ENCODE measurements at regions not wholly inside any gene's neighbourhood (a gene's known extent, or its start where the extent isn't known, plus 50 kb on each side); places are given as distances from the start of the nearest gene placed in this dataset.

- no peak for DNase-seq
- intact Hi-C loops (cut with DNase I): no loop called here
- Histone ChIP-seq H3K4me3 (no peak overlapping the region), H3K4me1 (peaks cover 12% of the 10 kb centered on the region), H3K9me3 (no peaks in the 10 kb centered on the region), H3K36me3 (no peaks in the 10 kb centered on the region), H3K27ac (no peak overlapping the region), H3K27me3 (ENCODE audit: low read depth) (no peaks in the 10 kb centered on the region)
- ATAC-seq: no peak
- TF ChIP-seq CTCF (IDR thresholded peaks at IDR 0.05): no peak
Measured at GRCh38 chr5:173733021-173733420, 116.6 kb upstream of the BOD1 start.

GRCh38 chr5:173733425-173733824 lies 117.0 kb upstream of the BOD1 start:
- DNase-seq (no peak), ATAC-seq (no peak)
- Histone ChIP-seq H3K9me3 (no peaks in the 10 kb centered on the region), H3K4me1 (peaks cover 8% of the 10 kb centered on the region), H3K27me3 (ENCODE audit: low read depth) (no peaks in the 10 kb centered on the region), H3K27ac (no peak overlapping the region), H3K36me3 (no peaks in the 10 kb centered on the region), H3K4me3 (no peak overlapping the region)
- no peak for TF ChIP-seq CTCF (IDR thresholded peaks at IDR 0.05)
- intact Hi-C loops (cut with DNase I): no loop called here

GRCh38 chr5:173733831-173734501 lies 117.5 kb upstream of the BOD1 start:
- no peaks in the 10 kb centered on the region for H3K36me3 ChIP-seq
- H3K27ac ChIP-seq: no peak overlapping the region
- no peak for DNase-seq
- no peaks in the 10 kb centered on the region for H3K9me3 ChIP-seq
- no peak overlapping the region for H3K4me3 ChIP-seq
- no peak for ATAC-seq
- intact Hi-C loops (cut with DNase I): no loop called here
- no peak for TF ChIP-seq CTCF (IDR thresholded peaks at IDR 0.05)
- peaks cover 4% of the 10 kb centered on the region for H3K4me1 ChIP-seq
- H3K27me3 ChIP-seq (ENCODE audit: low read depth): no peaks in the 10 kb centered on the region

GRCh38 chr5:173734716-173735115 lies 118.3 kb upstream of the BOD1 start:
- H3K9me3 ChIP-seq: no peaks in the 10 kb centered on the region
- no peaks in the 10 kb centered on the region for H3K4me1 ChIP-seq
- H3K36me3 ChIP-seq: no peaks in the 10 kb centered on the region
- ATAC-seq: no peak
- no peak for TF ChIP-seq CTCF (IDR thresholded peaks at IDR 0.05)
- H3K27me3 ChIP-seq (ENCODE audit: low read depth): no peaks in the 10 kb centered on the region
- H3K4me3 ChIP-seq: no peak overlapping the region
- intact Hi-C loops (cut with DNase I): no loop called here
- DNase-seq: no peak
- no peak overlapping the region for H3K27ac ChIP-seq

- no peak for TF ChIP-seq CTCF (IDR thresholded peaks at IDR 0.05)
- H3K27ac ChIP-seq: no peak overlapping the region
- no peaks in the 10 kb centered on the region for H3K27me3 ChIP-seq (ENCODE audit: low read depth)
- H3K36me3 ChIP-seq: no peaks in the 10 kb centered on the region
- no peaks in the 10 kb centered on the region for H3K4me1 ChIP-seq
- intact Hi-C loops (cut with DNase I): no loop called here
- no peaks in the 10 kb centered on the region for H3K9me3 ChIP-seq
- DNase-seq: no peak
- H3K4me3 ChIP-seq: no peak overlapping the region
- no peak for ATAC-seq
Measured at GRCh38 chr5:173735184-173735583, 118.7 kb upstream of the BOD1 start.
